GM19025 (cell line): ENCODE measurements at regions not wholly inside any gene's neighbourhood (a gene's known extent, or its start where the extent isn't known, plus 50 kb on each side); places are given as distances from the start of the nearest gene placed in this dataset.

Experiments used
- ATAC-seq: cut with Tn5 transposase; IDR thresholded peaks from one replicate; pipeline ENCODE4 v1.9.1; 2021; ENCODE audit warnings: mild to moderate bottlenecking, low read depth, moderate library complexity; ENCODE audit not compliant: unreplicated experiment

GRCh38 chr5:138629392-138629791, 54.2 kb upstream of the HSPA9 start:
- no peak for ATAC-seq

- no peak for ATAC-seq
Measured at GRCh38 chr5:138626333-138626944, 51.2 kb upstream of the HSPA9 start.

GRCh38 chr5:138625134-138625533, 49.9 kb upstream of the HSPA9 start:
- no peak for ATAC-seq
